NCI-H2081 treated with DMSO at 0.1 percent for 48 hours (cell line): ENCODE measurements at regions not wholly inside any gene's neighbourhood (a gene's known extent, or its start where the extent isn't known, plus 50 kb on each side); places are given as distances from the start of the nearest gene placed in this dataset.

ENCODE experiments used
- DNase-seq: peaks from one replicate; lab custom pipeline; 2025; lab: John Stamatoyannopoulos, UW

GRCh38 chr20:52864916-52865605 is 107.1 kb upstream of the TSHZ2 start:
- no peak for DNase-seq

DNA sequence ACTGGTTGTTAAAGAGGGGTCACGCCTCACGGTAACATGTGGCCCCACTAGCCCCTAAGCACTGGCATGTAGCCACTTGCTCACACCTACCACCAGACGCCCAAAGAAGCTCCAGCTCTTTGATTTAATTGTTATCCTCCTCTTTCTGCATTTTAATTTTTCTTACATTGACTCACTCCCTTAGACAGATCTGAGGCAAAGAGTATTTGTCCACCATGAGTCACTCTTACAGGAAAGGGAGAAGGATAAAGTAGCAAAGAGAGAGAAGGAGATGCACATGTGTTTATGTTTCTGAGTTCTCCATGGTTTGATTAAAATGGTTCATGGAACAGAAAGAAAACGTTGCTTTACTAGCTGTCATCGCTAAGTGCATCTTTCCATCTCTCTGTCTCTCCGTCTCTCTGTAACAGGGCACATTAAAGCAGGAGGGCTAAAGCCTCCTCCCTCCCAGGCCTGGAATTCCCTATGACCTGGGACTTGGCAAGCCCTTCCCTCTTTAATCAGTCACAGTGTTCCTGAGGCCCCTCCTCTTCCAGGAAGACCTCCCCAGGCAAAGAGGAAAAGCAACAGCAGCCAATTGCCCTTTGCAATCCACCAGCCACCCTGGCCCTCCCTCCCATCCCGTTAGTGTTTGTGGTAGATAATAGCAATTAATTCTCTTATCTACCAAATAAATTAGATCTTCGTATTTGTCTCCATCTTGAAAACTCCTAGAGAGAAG is 112.8 kb upstream of the TSHZ2 start:
- no peak for DNase-seq

DNA sequence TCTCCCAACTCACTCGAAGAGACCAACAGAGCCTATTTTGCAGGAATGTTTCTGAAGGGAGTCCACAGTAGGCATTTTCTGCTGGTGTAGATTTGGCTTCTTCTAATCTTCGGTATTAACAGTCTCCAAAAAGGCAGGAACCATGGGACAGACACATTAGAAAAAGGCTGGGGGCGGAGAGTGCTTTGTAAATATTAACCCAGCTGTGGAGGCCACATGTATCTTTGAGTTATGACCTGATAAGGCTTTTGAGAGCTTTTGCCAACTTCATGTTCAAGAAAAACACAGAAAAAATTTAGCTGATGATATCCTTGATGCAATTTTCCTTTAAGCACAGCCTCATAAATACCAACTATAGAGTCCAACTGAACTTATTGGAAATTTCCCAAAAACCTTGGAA is 119.4 kb upstream of the TSHZ2 start:
- no peak for DNase-seq

- DNase-seq = no peak
Measured at GRCh38 chr20:52847731-52848359, 124.3 kb upstream of the TSHZ2 start.

DNA sequence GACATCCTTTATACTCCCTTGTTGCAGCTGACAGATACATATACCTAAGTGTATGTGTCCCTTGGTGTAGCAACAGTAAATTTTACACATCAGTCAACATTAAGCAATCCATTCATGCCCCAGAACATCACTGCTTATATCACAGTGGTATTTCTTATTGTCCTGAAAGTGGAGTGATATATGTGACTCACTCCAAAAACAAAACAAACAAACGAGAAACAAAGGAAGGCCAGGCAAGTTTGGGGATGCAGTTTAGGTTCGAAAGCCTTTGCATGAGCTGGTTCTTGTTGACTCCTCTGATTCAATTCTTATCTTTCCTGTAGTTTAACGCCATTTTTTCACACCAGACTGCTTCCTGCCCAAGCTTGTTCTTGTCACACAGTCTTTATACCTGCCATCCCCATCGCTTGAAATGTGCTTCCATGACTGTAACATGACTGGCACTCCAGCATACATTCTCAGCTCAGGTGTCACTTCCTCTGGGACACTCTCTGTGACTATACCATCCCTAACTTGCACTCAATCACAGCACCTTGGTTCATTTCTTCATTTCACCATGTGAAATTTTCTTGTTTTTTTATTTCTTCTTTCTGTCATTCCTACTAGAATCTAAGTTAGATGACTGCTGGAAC is 125.0 kb upstream of the TSHZ2 start:
- DNase-seq = no peak

- no peak for DNase-seq
Measured at GRCh38 chr20:52845044-52845443, 127.1 kb upstream of the TSHZ2 start.

- DNase-seq = no peak
Measured at GRCh38 chr20:52843425-52843824, 128.7 kb upstream of the TSHZ2 start.

DNA sequence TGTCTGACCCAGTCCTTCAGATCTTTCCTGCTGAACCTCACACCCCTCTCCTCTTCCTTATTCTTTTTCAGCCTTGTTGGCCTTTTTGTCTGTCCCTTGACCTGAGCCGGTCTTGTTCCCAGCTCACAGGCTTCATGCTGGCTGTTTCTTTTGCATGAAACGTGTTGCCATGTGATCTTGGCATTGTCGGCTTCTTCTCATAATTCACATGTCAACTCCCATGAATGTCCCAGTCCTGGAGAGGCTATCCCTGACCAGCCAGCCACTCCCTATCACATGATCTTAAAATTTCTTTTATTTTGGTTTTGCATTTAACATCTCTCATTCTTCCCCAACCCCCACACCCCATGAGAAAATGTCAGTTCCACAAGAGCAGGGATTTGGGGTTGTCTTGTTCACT is 131.2 kb upstream of the TSHZ2 start:
- DNase-seq = no peak

DNA sequence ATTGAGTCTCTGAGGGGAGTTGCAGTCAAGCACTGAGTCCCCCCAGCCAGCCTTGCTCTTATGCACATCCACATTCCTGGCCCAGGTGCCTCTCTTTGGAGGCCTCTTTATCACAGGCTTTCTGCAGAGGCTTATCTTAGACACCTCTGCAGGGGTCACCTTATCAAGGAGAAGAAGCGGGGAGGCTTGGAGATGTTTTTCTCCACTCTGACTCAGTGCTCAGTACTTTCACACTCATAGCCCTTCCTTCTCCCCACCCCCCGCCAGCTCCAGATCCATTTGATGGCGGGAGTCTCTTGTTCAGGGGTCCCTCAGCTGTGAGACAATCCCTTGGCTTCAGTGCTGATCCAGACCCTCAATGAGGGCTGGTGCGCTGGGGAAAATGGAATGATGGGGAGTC is 132.1 kb upstream of the TSHZ2 start:
- no peak for DNase-seq

DNA sequence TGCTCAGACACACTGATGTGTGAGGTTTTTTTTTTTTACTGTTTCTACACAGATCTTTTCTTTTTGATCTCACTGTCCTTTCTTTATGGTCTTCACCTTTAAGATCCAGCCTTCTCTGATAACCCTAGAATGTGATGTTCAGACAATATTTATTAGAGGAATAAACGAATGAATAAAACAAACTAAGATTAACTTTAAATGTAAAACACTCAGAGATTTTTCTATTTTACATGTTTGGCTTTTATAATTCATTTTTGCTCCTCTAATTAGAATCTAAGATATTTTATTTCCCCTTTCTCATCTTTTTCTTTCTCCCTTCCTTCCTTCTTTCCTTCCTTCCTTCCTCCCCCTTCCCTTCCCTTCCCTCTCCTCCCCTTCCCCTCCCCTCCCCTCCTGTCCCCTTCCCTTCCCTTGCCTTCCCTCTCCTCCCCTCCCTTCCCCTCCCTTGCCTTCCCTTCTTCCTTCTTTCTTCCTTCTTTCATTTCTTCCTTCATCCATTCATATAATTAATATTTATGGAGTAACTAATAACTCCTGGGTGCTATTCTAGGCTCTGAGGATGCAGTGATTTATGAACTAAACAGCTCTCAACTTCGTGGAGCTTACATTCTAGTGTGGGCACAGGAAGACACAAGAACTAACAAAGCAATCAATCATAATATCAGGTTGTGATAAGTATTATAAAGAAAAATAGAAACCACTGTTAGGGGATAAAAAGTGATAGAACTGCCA is 133.5 kb upstream of the TSHZ2 start:
- DNase-seq = no peak

GRCh38 chr20:52837378-52837777 is 134.8 kb upstream of the TSHZ2 start:
- DNase-seq = no peak

DNA sequence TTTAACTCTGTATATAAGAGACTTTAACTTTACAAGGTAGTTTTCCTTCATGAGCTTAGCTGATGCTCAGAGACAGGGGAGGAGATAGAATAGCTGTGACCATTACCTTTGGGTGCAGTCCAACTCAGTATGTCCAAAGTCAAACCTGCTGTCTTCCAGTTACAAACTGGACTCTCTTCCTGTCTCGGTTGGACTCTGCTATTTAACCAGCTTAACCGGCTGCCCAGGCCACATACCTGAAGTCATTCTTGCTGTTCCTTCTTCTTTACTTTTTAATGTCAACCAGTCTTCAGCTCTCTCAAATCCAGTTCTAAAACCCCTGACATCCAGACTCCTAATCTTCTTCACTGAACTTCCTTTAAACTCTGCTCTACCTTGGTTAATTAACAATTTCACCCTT is 138.3 kb upstream of the TSHZ2 start:
- DNase-seq = no peak

GRCh38 chr20:52832151-52832774 is 139.9 kb upstream of the TSHZ2 start:
- no peak for DNase-seq

DNA sequence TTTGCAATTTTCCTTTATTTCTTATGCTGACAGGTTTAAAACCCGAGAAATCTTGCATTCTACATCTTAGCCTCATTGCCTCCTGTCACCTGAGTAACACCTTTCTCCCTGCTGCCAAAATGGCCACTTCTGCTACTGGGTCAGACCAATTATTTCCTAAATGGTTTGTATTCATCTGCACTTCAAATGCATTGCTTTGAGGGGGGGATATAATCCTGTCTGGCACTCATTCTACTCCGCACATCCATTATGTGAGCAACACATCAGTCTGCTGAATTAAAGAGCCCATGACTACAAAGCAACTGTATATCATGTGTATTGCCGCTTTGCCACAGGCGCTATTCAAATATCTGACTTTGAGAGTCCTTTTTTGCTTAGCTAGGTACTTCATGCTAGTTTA is 141.6 kb upstream of the TSHZ2 start:
- no peak for DNase-seq

- DNase-seq = no peak
Measured at GRCh38 chr20:52829111-52829510, 143.0 kb upstream of the TSHZ2 start.

DNA sequence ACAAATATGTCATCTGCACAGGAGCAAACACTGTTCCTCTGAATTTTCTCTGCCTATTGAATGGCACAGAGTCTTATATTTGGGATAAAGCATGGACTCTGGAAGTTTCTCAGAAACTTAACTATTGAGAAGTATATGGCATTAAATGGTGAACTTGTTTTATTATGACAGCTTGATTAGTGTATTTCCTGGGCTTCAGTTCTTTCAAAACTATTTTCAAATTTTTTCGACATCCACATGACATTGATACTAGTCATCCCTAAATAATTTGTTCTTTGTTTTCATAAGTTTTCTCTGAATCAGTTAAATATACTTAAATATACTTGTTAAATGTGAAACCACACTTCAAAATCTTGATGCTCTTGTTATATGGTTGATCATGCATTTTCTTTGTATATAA is 144.0 kb upstream of the TSHZ2 start:
- no peak for DNase-seq

- DNase-seq = no peak
Measured at GRCh38 chr20:52826722-52827121, 145.4 kb upstream of the TSHZ2 start.

DNA sequence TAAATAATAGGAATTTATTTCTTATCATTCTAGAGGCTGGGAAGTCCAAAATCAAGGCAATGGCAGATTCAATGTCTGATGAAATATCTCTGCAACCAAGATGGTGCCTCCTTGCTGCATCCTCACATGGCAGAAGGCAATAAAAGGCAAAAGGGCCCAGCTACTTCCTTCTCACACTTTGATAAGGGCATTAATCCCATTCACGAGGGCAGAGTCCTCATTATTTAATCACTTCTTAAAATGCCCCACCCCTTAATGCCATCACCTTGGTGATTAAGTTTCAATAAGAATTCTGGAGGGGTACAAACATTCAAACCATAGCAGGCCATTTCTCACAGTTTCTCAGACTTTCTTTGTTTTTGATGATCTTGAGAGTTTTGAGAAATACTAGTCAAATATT is 145.8 kb upstream of the TSHZ2 start:
- DNase-seq = no peak

DNA sequence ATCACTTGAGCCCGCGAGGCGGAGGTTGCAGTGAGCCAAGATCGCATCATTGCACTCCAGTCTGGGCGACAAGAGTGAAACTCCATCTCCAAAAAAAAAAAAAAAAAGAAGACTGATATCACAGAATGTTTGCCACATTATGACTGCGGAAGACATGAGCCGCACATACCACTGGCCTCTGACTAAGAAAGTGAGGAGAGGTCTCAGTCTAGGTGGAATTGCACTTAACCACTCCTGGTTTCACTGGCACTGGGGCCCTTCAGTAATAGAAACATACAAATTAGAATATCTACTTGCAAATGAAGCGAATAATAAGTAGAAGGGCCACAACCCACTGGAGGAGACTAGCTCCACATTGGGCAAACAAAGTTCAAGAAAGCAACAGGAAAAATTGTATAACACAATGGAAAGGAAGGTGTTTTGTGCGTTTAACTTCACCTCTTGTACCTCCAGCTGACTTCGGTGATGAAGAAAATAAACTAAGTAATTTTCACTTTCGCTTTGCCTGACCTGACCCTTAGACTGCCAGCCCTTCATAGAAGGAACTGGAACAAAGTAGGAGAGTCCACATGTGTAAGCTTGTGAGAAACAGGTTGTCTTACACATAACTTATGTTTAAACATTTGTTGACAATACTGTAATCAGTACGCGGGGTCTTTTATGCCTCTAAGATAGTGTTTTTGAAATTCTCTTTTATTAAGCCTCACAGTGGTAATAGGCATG is 147.5 kb upstream of the TSHZ2 start:
- no peak for DNase-seq

- DNase-seq = no peak
Measured at GRCh38 chr20:52823303-52823702, 148.9 kb upstream of the TSHZ2 start.

DNA sequence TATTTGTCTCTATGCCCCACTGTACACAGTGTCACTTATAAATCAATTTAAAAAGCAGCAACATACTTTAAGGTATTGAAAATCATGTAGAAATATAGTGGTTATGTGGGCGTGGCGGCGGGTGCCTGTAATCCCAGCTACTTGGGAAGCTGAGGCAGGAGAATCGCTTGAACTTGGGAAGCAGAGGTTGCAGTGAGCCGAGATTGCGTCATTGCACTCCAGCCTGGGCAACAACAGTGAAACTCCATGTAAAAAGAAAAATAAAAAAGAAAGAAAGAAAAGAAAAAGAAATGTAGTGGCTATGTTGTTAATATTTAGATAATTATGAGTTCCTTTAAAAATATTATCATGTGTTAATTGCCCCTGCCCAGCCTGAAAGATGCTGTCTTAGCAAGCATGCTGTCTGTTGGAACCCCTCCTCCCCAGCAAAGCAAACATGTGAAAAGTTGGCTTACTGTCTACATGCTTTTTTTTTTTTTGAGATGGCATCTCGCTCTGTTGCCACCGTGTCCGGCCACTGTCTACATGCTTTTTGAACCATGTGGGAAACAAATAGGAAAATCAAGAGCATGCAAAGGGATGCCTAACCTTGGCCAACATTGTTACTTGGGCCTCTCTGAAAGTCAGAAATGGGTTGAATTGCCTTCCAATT is 151.4 kb upstream of the TSHZ2 start:
- DNase-seq = no peak
